ENCODE measurements at regions not wholly inside any gene's neighbourhood (a gene's known extent, or its start where the extent isn't known, plus 50 kb on each side); places are given as distances from the start of the nearest gene placed in this dataset.

DNA sequence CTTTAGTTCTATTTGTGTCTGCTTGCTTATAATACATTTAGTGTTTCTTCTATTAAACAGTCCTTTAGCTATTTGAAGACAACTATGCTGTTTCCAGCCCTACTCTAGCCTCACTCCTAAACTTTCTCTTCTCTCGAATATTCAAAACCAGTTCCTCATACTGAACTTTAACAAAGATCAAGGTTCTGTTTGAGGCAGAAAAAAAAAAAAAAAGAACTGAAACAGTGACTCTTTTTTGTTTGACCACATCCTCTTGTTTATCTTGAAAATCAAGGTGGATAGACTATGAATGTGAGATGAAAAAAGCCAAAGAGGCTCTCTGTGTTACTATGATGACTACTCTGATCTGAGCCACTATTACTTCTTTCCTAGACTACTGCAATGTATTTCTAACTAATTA, 154.3 kb downstream of the ZNF365 start:
- H3K9me3 ChIP-seq, result no peaks in the 10 kb centered on the region
- H3K4me1 ChIP-seq, result no peaks in the 10 kb centered on the region
- no peak overlapping the region for H3K4me3 ChIP-seq
- no peak overlapping the region for H3K27ac ChIP-seq
- H3K36me3 ChIP-seq, result no peaks in the 10 kb centered on the region
- no peak for DNase-seq
- intact Hi-C loops (cut with DNase I; ENCODE audit: low total_unique reads), result no loop called here
- TF ChIP-seq, protein P1, sequence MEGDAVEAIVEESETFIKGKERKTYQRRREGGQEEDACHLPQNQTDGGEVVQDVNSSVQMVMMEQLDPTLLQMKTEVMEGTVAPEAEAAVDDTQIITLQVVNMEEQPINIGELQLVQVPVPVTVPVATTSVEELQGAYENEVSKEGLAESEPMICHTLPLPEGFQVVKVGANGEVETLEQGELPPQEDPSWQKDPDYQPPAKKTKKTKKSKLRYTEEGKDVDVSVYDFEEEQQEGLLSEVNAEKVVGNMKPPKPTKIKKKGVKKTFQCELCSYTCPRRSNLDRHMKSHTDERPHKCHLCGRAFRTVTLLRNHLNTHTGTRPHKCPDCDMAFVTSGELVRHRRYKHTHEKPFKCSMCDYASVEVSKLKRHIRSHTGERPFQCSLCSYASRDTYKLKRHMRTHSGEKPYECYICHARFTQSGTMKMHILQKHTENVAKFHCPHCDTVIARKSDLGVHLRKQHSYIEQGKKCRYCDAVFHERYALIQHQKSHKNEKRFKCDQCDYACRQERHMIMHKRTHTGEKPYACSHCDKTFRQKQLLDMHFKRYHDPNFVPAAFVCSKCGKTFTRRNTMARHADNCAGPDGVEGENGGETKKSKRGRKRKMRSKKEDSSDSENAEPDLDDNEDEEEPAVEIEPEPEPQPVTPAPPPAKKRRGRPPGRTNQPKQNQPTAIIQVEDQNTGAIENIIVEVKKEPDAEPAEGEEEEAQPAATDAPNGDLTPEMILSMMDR (IDR thresholded peaks at IDR 0.05), result no peak
- TF ChIP-seq POLR2A (IDR thresholded peaks at IDR 0.05), result no peak
- no peaks in the 10 kb centered on the region for H3K27me3 ChIP-seq

DNA sequence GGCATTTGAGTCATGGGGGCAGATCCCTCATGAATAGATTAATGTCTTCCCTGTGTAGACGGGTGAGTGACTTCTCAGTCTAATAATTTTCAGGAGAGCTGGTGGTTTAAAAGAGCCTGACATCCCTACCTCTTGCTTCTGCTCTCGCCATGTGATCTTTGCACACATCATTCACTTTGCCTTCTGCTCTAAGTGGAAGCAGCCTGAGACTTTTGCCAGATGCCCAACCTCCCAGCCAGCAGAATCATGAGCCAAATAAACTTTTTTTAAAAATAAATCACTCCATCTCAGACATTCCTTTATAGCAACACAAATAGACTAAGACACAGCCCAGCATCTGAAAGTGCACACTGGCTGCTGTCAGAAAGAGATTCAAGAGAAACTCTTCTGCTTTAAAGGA, 155.2 kb downstream of the ZNF365 start:
- no peak for TF ChIP-seq POLR2A (IDR thresholded peaks at IDR 0.05)
- TF ChIP-seq, protein P1 (IDR thresholded peaks at IDR 0.05), result no peak
- Histone ChIP-seq H3K27me3 (no peaks in the 10 kb centered on the region), H3K4me1 (no peaks in the 10 kb centered on the region), H3K4me3 (no peak overlapping the region), H3K27ac (no peak overlapping the region), H3K36me3 (no peaks in the 10 kb centered on the region), H3K9me3 (no peaks in the 10 kb centered on the region)
- no peak for DNase-seq
- intact Hi-C loops (cut with DNase I; ENCODE audit: low total_unique reads), result no loop called here

DNA sequence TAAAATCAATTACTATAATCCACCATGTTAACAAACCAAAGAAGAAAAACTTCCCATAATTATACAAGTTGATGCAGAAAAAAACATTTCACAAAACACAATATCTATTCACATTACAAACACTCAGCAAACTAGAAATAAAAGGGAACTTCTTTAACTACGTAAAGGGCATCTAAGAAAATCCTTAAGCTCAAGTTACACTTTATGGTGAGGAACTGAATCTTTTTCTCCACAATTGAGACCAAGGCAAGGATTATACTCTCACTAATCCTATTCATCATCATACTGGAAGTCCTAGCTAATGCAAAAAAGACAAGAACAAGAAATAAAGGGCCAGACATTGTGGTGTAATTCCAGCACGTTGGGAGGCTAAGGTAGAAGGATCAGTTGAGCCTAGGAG, 159.9 kb downstream of the ZNF365 start:
- H3K4me1 ChIP-seq, result no peaks in the 10 kb centered on the region
- no peak for TF ChIP-seq POLR2A (IDR thresholded peaks at IDR 0.05)
- TF ChIP-seq, protein P1 (IDR thresholded peaks at IDR 0.05), result no peak
- H3K27me3 ChIP-seq, result no peaks in the 10 kb centered on the region
- no peak overlapping the region for H3K4me3 ChIP-seq
- intact Hi-C loops (cut with DNase I; ENCODE audit: low total_unique reads), result no loop called here
- DNase-seq, result no peak
- H3K9me3 ChIP-seq, result no peaks in the 10 kb centered on the region
- H3K36me3 ChIP-seq, result no peaks in the 10 kb centered on the region
- no peak overlapping the region for H3K27ac ChIP-seq

DNA sequence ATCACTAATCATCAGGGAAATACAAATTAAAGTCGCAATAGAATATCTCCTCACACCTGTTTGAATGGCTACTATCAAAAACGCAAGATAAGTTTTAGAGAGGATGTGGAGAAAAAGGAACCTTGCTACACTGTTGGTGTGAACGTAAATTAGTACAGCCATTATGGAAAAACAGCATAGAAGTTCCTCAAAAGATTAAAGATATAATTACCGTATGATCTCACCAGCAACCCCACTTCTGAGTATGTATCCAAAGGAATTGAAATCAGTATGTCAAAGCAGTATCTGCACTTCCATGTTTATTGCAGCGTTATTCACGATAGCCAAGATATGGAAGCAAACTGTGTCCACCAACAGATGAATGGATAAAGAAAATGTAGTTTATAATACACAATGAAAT, 164.4 kb downstream of the ZNF365 start:
- Histone ChIP-seq H3K36me3 (no peaks in the 10 kb centered on the region), H3K4me3 (no peak overlapping the region), H3K4me1 (no peaks in the 10 kb centered on the region), H3K9me3 (no peaks in the 10 kb centered on the region), H3K27me3 (no peaks in the 10 kb centered on the region), H3K27ac (no peak overlapping the region)
- no peak for TF ChIP-seq POLR2A (IDR thresholded peaks at IDR 0.05)
- TF ChIP-seq, protein P1 (IDR thresholded peaks at IDR 0.05), result no peak
- intact Hi-C loops (cut with DNase I; ENCODE audit: low total_unique reads), result no loop called here
- no peak for DNase-seq

DNA sequence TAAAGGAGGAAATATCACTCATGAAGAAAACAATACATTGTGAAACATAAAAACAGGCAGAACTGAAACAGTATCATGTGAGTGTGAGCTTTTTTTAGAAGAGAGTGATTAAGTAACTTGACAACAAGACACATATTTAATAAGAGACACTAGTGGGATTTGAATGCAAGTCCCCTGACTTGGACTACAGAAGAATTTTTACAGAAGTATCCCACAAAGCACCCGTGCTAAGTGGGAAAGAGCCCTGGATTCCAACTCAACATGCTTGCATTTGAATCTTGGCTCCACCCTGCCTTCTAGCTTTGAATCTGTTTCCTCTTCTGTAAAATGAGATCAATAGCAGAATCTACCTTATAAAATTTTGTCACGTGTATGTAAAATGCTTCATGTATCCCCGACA, 166.2 kb downstream of the ZNF365 start:
- intact Hi-C loops (cut with DNase I; ENCODE audit: low total_unique reads), result no loop called here
- no peaks in the 10 kb centered on the region for H3K9me3 ChIP-seq
- no peaks in the 10 kb centered on the region for H3K4me1 ChIP-seq
- TF ChIP-seq POLR2A (IDR thresholded peaks at IDR 0.05), result no peak
- TF ChIP-seq, protein P1 (IDR thresholded peaks at IDR 0.05), result no peak
- no peak overlapping the region for H3K4me3 ChIP-seq
- no peak for DNase-seq
- H3K27me3 ChIP-seq, result no peaks in the 10 kb centered on the region
- no peaks in the 10 kb centered on the region for H3K36me3 ChIP-seq
- no peak overlapping the region for H3K27ac ChIP-seq
